Thyroid gland (tissue), 4 donors: ENCODE measurements at regions not wholly inside any gene's neighbourhood (a gene's known extent, or its start where the extent isn't known, plus 50 kb on each side); places are given as distances from the start of the nearest gene placed in this dataset.

Experiments used
- CTCF ChIP-seq, 6 experiments: fragments of 200-600 bp in 3 of 6; fragments of 450-650 bp in 3 of 6; sonication (generic) in 3 of 6; IDR thresholded peaks; one replicate each; pipeline ENCODE4 v1.5.1; 2016 to 2019; ENCODE audit warnings: antibody characterized with exemption in 6 of 6, mild to moderate bottlenecking in 2 of 6, inconsistent platforms in 1 of 6, moderate library complexity in 1 of 6
- POLR2A ChIP-seq, 2 donors: fragments of 450-650 bp; IDR thresholded peaks; one replicate each; pipeline ENCODE4 v1.6.1; 2017; ENCODE audit warnings: antibody characterized with exemption in 2 of 2, mild to moderate bottlenecking in 2 of 2, moderate library complexity in 1 of 2

- TF ChIP-seq POLR2A (IDR thresholded peaks at IDR 0.05) (no peak), CTCF (IDR thresholded peaks at IDR 0.05) (no peak)
These were observed 182.6 kb upstream of the NUDT6 start for GRCh38 chr4:123105026-123105420.
